Activated naive CD4-positive, alpha-beta T cell treated with anti-CD3 and anti-CD28 coated beads, Interleukin-2, amount 10 ng/mL, durations not matched to agents 7 days and 5 days (primary cell): ENCODE measurements at regions not wholly inside any gene's neighbourhood (a gene's known extent, or its start where the extent isn't known, plus 50 kb on each side); places are given as distances from the start of the nearest gene placed in this dataset.
"Not testable (repeated sequence)": the region's sequence is repeated elsewhere in the genome, so short reads cannot be mapped to it uniquely, and the experiment has no call there.

ENCODE experiments used
- CTCF ChIA-PET: fragments of 350-600 bp; sonication (Branson Sonifier 250); formaldehyde crosslinking; loops from one replicate; lab custom pipeline; 2021; ENCODE audit warnings: antibody characterized with exemption; lab: Charles Lee
- DNase-seq: peaks from one replicate; pipeline ENCODE4 v3.0.0-alpha.2; 2020
- H3K27ac Mint-ChIP-seq: one replicate; pipeline ENCODE4 v1.8.0; 2021; ENCODE audit warnings: mild to moderate bottlenecking, moderate library complexity, mixed read lengths
- H3K27me3 Mint-ChIP-seq: one replicate; pipeline ENCODE4 v1.8.0; 2021; ENCODE audit warnings: mild to moderate bottlenecking, mixed read lengths
- H3K36me3 Mint-ChIP-seq: one replicate; pipeline ENCODE4 v1.8.0; 2021; ENCODE audit warnings: mixed read lengths
- H3K4me1 Mint-ChIP-seq: one replicate; pipeline ENCODE4 v1.8.0; 2021; ENCODE audit warnings: mixed read lengths
- H3K4me3 Mint-ChIP-seq: one replicate; pipeline ENCODE4 v1.8.0; 2021; ENCODE audit warnings: mild to moderate bottlenecking, moderate library complexity, mixed read lengths
- H3K9me3 Mint-ChIP-seq: one replicate; pipeline ENCODE4 v1.8.0; 2021; ENCODE audit warnings: mixed read lengths

DNA sequence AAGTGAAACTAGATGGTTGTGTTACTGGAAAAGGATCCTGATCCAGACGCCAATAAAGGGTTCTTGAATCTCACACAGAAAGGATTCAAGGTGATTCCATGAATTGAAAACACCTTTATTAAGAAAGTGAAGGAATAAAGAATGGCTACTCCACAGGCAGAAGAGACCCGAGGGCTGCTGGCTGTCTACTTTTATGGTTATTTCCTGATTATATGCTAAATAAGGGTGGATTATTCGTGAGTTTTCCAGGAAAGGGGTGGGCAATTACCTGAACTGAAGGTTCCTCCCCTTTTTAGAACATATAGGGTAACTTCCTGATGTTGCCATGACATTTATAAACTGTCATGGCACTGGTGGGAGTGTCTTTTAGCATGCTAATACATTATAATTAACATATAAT is 50.9 kb upstream of the WARS2 start:
- Mint-ChIP-seq H3K27ac (no peak overlapping the region), H3K27me3 (no peaks in the 10 kb centered on the region), H3K9me3 (peaks cover 2% of the 10 kb centered on the region), H3K4me1 (no peaks in the 10 kb centered on the region), H3K36me3 (peaks cover 10% of the 10 kb centered on the region), H3K4me3 (no peak overlapping the region)
- CTCF ChIA-PET, result no interaction called here
- no peak for DNase-seq

DNA sequence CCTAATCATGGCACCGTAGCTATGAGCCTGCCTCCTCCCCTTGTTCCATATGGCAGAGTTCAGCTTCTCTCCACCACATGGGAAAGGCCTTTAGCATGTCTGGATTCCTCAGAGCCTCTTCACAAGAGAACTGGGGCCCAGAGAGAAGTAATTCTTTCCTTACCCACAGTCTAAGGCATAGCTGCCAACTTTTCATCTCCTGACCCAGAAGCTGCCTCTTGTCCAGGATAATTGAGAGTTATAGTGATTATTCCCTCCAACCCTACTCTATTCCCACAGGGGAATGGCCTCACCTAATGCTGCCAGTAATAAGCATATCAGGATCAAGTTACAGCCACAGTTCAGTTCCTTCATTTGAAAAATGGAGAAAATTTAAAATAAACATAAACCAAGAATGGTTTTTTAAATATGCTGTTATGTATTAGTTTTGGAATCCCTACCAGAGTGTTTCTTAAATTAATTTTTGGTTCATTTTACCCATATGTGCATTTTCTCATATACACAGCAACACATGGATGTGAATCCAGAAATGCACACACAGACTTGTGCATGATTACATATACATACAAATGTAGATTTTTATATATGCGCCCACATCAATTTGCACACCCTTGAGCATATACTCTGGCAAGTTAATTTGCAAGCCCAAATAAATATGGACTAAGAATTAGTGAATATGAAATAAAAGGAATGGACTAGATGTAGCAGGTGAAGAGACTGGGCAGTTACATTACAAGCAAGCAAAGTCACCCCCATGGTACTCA is 63.9 kb upstream of the WARS2 start:
- Mint-ChIP-seq H3K4me1 (no peaks in the 10 kb centered on the region), H3K4me3 (no peak overlapping the region), H3K9me3 (peaks cover 2% of the 10 kb centered on the region), H3K27ac (no peak overlapping the region), H3K36me3 (no peaks in the 10 kb centered on the region), H3K27me3 (no peaks in the 10 kb centered on the region)
- CTCF ChIA-PET, result no interaction called here
- no peak for DNase-seq

DNA sequence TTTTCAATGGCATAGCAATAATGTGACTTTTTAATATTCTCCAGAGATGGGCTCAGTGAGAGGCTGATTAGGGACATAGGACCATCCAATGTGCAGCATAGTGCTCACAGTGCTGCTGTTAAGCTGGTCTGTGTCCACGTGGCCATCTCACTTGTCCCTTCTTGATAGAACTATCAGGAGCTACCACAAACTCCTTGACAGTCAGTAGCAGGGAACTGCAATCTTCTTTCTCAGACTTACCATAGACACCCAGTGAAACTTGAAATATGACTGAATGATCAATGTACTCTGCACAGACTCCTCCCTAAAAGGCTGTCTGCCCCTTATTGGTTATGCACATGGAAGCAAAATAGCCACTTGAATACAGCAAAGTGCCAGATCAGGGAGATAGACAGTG is 64.5 kb upstream of the WARS2 start:
- Mint-ChIP-seq H3K9me3 (peaks cover 2% of the 10 kb centered on the region), H3K4me1 (no peaks in the 10 kb centered on the region), H3K4me3 (no peak overlapping the region), H3K27ac (no peak overlapping the region), H3K36me3 (no peaks in the 10 kb centered on the region), H3K27me3 (no peaks in the 10 kb centered on the region)
- DNase-seq, result no peak
- CTCF ChIA-PET, result no interaction called here

DNA sequence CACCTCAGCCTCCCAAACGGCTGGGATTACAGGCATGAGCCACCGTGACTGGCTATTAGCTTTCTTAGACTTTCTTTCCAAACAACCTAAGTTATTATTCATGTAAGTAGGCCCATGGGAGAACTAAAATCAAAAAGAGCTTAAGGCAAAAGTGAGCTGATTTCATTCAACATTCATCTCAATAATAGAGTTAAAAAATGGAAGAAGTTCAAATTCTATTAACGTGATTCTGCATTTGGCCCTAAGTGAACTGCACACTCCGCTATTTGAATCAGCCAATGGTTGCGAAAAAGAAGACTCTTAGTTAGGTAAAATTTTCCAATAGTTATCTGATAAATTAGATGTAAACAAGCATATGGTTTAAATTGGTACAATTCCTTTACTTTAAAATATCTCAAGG is 68.6 kb upstream of the WARS2 start:
- Mint-ChIP-seq H3K9me3 (no peaks in the 10 kb centered on the region), H3K27me3 (no peaks in the 10 kb centered on the region), H3K36me3 (no peaks in the 10 kb centered on the region), H3K27ac (no peak overlapping the region), H3K4me3 (no peak overlapping the region), H3K4me1 (no peaks in the 10 kb centered on the region)
- CTCF ChIA-PET, result no interaction called here
- no peak for DNase-seq

DNA sequence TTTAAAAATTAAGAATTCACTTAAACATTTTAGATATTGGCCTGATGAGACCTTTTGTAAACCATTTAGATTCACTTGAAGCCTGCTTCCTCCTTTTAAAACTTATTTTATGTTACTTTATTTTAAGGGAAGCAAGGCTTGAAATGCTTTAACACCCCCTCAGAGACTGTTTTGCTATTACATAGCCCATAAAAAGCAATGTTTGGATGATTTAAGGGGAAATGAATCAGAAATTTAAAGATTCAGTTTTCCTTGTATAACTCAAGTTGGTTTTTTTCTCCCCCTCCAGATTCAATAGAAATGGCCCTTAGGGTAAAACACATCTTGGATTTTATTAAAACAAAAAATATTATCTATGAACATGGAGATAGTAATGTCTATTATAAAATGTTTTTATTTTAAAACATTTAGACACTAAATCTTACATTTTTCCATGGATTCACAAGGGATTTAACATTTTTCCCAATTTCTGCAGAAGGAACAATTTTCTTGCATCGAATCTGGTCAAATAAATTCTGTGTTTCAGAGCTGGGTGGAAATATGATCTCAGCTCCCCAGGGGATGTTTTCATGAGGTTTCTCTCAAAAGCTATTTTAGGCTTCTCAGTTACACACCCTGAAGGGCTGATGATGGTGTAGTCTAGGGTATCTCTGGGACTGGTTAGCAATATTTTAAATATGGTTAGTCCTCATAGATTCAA is 69.3 kb upstream of the WARS2 start:
- no peak for DNase-seq
- Mint-ChIP-seq H3K27ac (no peak overlapping the region), H3K9me3 (no peaks in the 10 kb centered on the region), H3K36me3 (no peaks in the 10 kb centered on the region), H3K27me3 (no peaks in the 10 kb centered on the region), H3K4me1 (no peaks in the 10 kb centered on the region), H3K4me3 (no peak overlapping the region)
- CTCF ChIA-PET, result no interaction called here

DNA sequence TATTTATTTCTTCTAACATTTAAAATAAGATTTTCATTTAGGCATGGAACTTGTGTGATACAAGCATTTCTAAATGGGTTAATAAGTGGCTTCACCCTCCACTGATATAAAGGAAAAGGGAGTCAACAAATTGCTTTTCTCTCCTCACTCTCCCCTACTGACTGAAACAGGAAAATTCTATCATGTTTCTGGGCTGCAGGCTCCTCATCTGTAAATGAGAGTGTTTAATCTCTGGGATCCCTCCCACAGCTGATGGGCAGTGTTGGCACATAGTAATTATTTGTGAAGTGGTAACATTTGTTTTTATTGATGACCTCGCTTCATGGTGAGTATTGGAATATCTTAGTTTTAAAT is 69.8 kb upstream of the WARS2 start:
- no peak for DNase-seq
- CTCF ChIA-PET, result no interaction called here
- no peak overlapping the region for H3K4me3 Mint-ChIP-seq
- no peaks in the 10 kb centered on the region for H3K27me3 Mint-ChIP-seq
- no peaks in the 10 kb centered on the region for H3K9me3 Mint-ChIP-seq
- no peak overlapping the region for H3K27ac Mint-ChIP-seq
- no peaks in the 10 kb centered on the region for H3K4me1 Mint-ChIP-seq
- no peaks in the 10 kb centered on the region for H3K36me3 Mint-ChIP-seq

DNA sequence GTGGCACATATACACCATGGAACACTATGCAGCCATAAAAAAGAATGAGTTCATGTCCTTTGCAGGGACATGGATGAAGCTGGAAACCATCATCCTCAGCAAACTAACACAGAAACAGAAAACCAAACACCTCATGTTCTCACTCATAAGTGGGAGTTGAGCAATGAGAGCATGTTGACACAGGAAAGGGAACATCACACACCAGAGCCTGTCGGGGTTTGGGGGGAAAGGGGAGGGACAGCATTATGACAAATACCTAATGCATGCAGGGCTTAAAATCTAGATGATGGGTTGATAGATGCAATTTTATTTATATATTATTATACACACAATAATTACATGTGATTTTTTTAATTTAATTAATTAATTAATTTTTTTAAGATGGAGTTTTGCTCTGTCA is 72.8 kb upstream of the WARS2 start:
- CTCF ChIA-PET, H3K4me1 Mint-ChIP-seq, H3K27ac Mint-ChIP-seq, H3K9me3 Mint-ChIP-seq, H3K4me3 Mint-ChIP-seq, H3K36me3 Mint-ChIP-seq, DNase-seq, H3K27me3 Mint-ChIP-seq: not testable (repeated sequence)

DNA sequence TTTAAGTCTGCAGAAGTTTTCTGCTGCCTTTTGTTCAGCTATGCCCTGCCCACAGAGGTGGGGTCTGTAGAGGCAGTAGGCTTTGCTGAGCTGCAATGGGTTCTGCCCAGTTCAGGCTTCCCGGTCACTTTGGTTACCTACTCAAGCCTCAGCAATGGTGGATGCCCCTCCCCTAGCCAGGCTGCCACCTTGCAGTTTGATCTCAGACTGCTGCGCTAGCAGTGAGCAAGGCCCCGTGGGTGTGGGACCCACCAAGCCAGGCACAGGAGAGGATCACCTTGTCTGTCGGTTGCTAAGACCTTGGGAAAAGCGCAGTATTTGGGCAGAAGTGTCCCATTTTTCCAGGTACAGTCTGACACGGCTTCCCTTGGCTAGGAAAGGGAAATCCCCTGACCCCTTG is 74.5 kb upstream of the WARS2 start:
- H3K36me3 Mint-ChIP-seq, H3K27ac Mint-ChIP-seq, H3K4me3 Mint-ChIP-seq, H3K27me3 Mint-ChIP-seq, H3K4me1 Mint-ChIP-seq, DNase-seq, CTCF ChIA-PET, H3K9me3 Mint-ChIP-seq: not testable (repeated sequence)

DNA sequence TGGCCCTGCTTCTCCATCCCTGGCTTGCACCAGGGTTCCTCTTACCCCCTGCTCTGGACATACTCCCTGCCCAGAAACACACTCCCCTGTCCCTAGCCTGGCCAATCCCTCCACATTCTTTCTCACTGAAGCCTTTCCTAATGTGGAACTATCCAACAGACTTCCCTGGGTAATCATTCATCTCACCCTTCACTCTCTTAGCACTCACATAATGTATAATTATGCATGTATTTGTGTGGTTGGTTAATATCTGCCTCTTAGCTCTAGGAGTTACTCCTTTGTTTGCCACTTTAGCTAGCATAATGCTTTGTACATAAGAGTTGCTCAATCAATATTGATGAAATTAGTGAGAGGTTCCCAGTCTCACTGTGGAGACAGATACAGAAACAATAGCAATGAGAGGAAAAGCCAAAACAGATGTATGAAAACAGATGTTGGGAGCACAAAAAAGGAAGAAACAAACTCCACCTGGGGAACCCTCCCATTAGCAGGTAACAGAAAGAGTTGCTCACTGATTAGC is 76.9 kb upstream of the WARS2 start:
- Mint-ChIP-seq H3K27ac (no peak overlapping the region), H3K9me3 (no peaks in the 10 kb centered on the region), H3K36me3 (no peaks in the 10 kb centered on the region), H3K4me3 (no peak overlapping the region), H3K4me1 (no peaks in the 10 kb centered on the region), H3K27me3 (no peaks in the 10 kb centered on the region)
- CTCF ChIA-PET, result no interaction called here
- DNase-seq, result no peak

DNA sequence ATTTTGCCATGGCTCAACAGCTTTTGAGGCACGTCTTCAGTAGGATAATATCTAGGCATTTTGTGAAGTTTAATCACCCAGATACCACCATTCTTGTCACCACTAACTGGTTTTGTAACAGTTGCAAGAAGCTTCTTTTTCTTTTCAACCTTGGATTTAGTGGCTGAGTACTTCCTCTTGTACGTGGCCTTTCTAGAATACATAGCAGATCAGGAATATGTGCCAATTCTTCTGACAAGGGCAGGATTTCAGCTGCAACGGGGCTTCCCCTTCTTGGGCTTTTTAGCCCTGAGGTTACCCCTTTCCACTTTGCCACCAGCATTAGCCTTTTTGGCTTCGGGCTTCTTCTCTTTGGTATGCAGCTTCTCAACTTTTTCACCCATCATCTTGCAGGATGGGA is 79.3 kb upstream of the WARS2 start:
- DNase-seq, result no peak
- H3K4me3 Mint-ChIP-seq, result no peak overlapping the region
- CTCF ChIA-PET, result no interaction called here
- no peak overlapping the region for H3K27ac Mint-ChIP-seq
- H3K9me3 Mint-ChIP-seq, result no peaks in the 10 kb centered on the region
- no peaks in the 10 kb centered on the region for H3K36me3 Mint-ChIP-seq
- H3K4me1 Mint-ChIP-seq, result no peaks in the 10 kb centered on the region
- no peaks in the 10 kb centered on the region for H3K27me3 Mint-ChIP-seq

DNA sequence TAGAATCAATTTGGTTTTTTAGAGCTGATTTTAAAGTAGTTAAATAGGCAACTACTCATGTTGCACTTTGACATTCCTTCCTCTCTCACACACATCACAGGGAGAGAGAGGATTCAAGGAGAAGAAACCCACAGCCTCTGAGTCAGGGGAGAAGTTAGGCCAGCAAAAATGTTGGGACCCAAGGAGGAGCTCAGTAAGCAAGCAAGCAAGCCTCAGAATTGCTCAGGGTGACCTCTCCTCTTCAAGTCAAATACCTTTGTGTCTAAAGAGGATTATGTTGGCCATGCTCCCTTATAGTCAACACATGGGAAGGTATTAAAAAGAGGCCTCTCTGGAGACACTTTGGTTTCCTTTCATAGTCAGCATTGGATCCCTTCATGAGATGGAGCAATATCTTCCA is 80.5 kb upstream of the WARS2 start:
- no peak overlapping the region for H3K27ac Mint-ChIP-seq
- no peaks in the 10 kb centered on the region for H3K27me3 Mint-ChIP-seq
- no peaks in the 10 kb centered on the region for H3K9me3 Mint-ChIP-seq
- no peaks in the 10 kb centered on the region for H3K4me1 Mint-ChIP-seq
- H3K36me3 Mint-ChIP-seq, result no peaks in the 10 kb centered on the region
- CTCF ChIA-PET, result no interaction called here
- no peak for DNase-seq
- H3K4me3 Mint-ChIP-seq, result no peak overlapping the region

DNA sequence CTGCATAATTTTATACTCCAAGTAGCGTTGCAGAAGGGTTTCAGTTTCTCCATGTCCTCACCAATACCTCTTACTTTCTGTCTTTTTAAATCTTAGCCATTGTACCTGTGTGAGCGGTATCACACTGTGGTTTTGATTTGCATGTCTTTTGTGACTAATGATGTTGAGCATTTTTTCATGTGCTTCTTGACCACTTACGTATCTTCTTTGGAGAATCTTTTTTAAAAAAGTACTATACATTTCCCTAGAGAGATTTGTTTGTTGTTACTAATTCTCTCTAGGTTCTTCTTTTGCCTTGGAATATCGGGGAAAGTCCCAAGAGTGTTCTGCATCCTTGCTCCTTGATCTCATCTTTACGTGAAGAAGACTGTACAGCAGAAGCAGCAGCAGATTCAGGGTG is 81.8 kb upstream of the WARS2 start:
- Mint-ChIP-seq H3K36me3 (no peaks in the 10 kb centered on the region), H3K27ac (no peak overlapping the region), H3K9me3 (no peaks in the 10 kb centered on the region), H3K4me3 (no peak overlapping the region), H3K4me1 (no peaks in the 10 kb centered on the region), H3K27me3 (no peaks in the 10 kb centered on the region)
- DNase-seq, result no peak
- CTCF ChIA-PET, result no interaction called here

DNA sequence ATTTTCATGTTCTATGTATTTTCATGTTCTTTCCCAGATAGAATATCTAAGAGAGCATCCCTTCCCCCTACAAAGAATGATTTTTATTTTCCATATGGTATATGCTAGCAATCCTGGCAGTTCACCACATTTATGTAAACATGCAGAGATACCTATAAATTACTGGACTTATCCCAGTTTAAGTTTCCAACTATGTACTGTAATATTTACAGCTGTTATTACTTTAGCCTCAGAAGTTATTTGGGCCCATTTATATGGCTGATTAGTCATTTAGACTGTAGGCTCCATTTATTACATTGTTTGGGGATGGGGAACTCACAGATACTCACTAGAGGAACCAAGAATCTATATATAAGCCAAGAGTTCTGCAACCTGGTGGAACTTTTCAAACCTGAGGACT is 84.8 kb upstream of the WARS2 start:
- H3K36me3 Mint-ChIP-seq, result no peaks in the 10 kb centered on the region
- no peaks in the 10 kb centered on the region for H3K9me3 Mint-ChIP-seq
- H3K4me1 Mint-ChIP-seq, result no peaks in the 10 kb centered on the region
- no peaks in the 10 kb centered on the region for H3K27me3 Mint-ChIP-seq
- DNase-seq, result no peak
- H3K4me3 Mint-ChIP-seq, result no peak overlapping the region
- CTCF ChIA-PET, result no interaction called here
- no peak overlapping the region for H3K27ac Mint-ChIP-seq

DNA sequence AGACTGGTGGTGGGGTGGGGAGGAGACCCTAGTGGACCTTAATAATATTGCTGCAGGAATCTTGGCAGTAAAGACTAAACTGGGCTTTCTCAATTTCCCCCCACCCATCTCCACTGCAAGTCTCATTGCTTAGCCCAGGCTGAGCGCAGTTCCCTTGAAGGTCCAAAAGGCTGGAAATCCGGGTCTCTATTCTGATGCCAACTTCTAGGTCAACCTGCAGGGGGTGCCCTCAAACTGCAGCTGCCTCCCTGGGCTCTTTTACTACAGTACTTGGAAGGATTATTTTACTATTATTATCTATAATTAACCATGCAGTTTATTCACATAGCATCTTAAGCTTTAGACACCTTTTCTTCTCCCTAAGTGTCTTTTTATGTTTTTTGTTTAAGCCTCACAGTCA is 85.4 kb upstream of the WARS2 start:
- no peaks in the 10 kb centered on the region for H3K9me3 Mint-ChIP-seq
- DNase-seq, result no peak
- H3K36me3 Mint-ChIP-seq, result no peaks in the 10 kb centered on the region
- H3K27ac Mint-ChIP-seq, result no peak overlapping the region
- no peaks in the 10 kb centered on the region for H3K4me1 Mint-ChIP-seq
- CTCF ChIA-PET, result no interaction called here
- no peaks in the 10 kb centered on the region for H3K27me3 Mint-ChIP-seq
- no peak overlapping the region for H3K4me3 Mint-ChIP-seq

DNA sequence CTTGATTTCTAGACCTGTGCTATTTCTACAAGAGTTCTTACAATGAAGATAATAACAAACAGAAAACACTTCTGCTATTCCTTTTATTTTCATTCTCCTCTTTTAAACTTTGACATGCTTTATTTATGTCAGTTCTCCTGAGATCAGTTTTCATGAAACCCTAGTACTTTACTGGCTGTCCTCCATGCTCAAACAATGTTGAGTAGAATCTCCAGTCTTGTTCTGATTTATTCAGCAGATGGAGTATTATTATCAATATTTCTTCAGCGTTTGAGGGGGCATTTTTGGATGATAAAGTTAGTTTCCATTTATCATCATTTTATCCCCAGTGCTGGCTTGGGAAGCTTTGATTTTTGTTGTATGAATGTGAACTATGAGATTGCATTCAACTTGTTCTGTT is 85.9 kb upstream of the WARS2 start:
- CTCF ChIA-PET, result no interaction called here
- Mint-ChIP-seq H3K36me3 (no peaks in the 10 kb centered on the region), H3K27ac (no peak overlapping the region), H3K9me3 (no peaks in the 10 kb centered on the region), H3K4me1 (no peaks in the 10 kb centered on the region), H3K27me3 (no peaks in the 10 kb centered on the region), H3K4me3 (no peak overlapping the region)
- no peak for DNase-seq
